ENCODE measurements at regions not wholly inside any gene's neighbourhood (a gene's known extent, or its start where the extent isn't known, plus 50 kb on each side); places are given as distances from the start of the nearest gene placed in this dataset.

DNA sequence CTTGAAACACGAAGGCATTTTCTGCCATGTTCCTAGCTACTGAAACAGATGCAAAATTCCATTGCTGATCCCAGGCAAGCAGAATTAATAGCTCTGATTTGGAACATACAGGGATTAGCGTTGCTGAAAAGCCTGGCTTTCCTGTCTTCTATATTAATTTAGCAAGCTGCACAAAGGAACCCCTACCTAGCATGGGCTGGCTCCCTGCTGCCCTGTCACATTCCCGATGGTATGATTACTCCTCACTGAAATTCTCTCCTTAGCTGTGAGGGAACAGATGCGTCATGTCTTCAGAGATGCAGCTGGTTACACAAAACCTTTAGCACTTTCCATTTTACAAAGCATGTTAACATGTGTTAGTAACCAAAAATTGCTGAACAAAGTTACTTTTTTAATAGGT is 878.9 kb downstream of the TYW1 start:
- TF ChIP-seq, protein P1, sequence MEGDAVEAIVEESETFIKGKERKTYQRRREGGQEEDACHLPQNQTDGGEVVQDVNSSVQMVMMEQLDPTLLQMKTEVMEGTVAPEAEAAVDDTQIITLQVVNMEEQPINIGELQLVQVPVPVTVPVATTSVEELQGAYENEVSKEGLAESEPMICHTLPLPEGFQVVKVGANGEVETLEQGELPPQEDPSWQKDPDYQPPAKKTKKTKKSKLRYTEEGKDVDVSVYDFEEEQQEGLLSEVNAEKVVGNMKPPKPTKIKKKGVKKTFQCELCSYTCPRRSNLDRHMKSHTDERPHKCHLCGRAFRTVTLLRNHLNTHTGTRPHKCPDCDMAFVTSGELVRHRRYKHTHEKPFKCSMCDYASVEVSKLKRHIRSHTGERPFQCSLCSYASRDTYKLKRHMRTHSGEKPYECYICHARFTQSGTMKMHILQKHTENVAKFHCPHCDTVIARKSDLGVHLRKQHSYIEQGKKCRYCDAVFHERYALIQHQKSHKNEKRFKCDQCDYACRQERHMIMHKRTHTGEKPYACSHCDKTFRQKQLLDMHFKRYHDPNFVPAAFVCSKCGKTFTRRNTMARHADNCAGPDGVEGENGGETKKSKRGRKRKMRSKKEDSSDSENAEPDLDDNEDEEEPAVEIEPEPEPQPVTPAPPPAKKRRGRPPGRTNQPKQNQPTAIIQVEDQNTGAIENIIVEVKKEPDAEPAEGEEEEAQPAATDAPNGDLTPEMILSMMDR (IDR thresholded peaks at IDR 0.05), result no peak
- no peak for TF ChIP-seq POLR2AphosphoS5 (IDR thresholded peaks at IDR 0.05)
- no peak for TF ChIP-seq POLR2A (IDR thresholded peaks at IDR 0.05)
